NCI-H345 (cell line): ENCODE measurements at regions not wholly inside any gene's neighbourhood (a gene's known extent, or its start where the extent isn't known, plus 50 kb on each side); places are given as distances from the start of the nearest gene placed in this dataset.

Experiments
- DNase-seq: peaks from one replicate; lab custom pipeline; 2025; lab: John Stamatoyannopoulos, UW

DNA sequence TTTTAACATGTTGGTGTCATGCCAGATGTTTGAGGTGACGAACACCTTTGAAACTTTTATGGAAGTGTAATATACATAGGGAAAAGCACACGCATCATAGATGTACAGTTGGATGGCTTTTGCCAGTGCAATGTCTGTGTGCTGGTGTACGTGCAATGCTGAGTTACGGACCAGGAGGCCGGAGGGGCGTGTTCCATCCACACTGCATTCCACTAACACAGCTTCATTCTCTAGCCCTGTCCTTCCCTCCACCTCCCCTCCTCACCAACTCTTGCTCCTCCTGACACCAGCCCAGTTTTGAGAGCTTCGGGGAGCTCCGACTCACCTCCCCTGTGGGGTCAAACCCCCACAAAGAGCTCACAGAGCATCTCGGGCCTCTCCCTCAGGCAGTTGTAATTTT is 358.8 kb downstream of the C16orf95 start:
- no peak for DNase-seq

- no peak for DNase-seq
Observed at GRCh38 chr16:86959091-86959651, 358.0 kb downstream of the C16orf95 start.

- no peak for DNase-seq
Observed at GRCh38 chr16:86959729-86960128, 357.5 kb downstream of the C16orf95 start.

DNA sequence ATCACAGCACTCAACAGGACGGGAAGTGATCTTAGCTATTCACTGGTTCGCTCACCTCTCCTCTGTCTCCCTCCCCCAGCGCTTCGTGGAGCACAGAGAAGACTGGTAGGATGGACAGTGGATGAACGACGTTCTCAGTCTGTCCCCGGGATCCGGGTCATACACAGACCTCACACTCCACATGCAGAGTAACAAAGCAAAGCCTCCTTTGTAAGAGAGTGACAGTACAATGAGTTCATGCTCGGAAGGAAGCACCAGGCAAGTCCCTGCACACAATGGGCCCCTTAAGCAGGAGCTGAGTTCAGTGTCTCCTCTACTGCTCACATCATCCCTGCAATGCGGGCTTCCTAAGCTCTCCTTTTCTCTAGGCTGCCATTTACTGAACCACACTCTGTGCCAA is 356.9 kb downstream of the C16orf95 start:
- no peak for DNase-seq

GRCh38 chr16:86961171-86961601 is 356.0 kb downstream of the C16orf95 start:
- no peak for DNase-seq

GRCh38 chr16:86962259-86962658 is 354.9 kb downstream of the C16orf95 start:
- DNase-seq: no peak

DNA sequence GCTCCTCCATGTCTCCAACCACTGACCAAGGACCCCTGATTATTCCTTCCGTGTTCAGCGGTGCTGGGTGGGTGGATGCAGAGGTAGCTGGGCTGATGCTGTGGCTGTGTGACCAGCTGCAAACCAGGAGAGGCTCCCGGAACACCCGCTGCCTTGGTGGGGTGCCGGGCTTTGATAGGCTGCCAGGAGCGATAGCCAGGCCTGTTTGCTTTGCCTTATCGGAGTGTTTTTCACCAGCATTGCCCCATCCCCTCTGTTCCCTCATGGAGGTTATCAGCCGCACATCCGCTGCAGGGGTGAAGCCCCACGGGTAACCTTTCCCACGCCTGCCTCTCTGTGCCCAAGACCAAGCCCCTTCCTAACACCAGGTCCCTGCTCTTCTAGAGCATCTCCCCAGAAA is 354.3 kb downstream of the C16orf95 start:
- no peak for DNase-seq

GRCh38 chr16:86963600-86964575 is 353.3 kb downstream of the C16orf95 start:
- DNase-seq: no peak

- DNase-seq: no peak
Observed at GRCh38 chr16:86964796-86965241, 352.4 kb downstream of the C16orf95 start.

GRCh38 chr16:86965331-86965730 is 351.9 kb downstream of the C16orf95 start:
- DNase-seq: no peak

GRCh38 chr16:86965840-86966550 is 351.2 kb downstream of the C16orf95 start:
- no peak for DNase-seq

GRCh38 chr16:86966777-86967176 is 350.4 kb downstream of the C16orf95 start:
- no peak for DNase-seq

DNA sequence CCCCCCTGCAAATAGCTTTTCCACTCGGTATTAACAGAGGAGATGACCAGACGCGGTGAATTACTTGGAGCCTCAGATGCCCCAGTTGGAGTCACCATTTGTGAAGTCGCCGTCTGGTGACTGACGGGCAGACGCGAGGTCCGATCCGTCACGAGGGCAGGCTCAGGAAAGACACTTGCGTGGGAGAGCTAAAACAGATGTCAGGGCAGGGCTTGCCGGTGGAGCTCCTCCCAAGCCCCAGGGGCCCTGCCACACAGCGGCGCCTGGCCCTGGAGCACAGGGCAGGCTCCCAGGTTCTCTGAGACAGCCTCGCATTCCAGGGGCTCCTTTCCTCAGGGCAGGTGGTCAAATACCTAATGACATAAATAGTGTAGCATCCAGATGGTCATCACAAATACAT is 348.3 kb downstream of the C16orf95 start:
- no peak for DNase-seq

- DNase-seq: no peak
Observed at GRCh38 chr16:86969716-86970115, 347.5 kb downstream of the C16orf95 start.

GRCh38 chr16:86970279-86970678 is 346.9 kb downstream of the C16orf95 start:
- no peak for DNase-seq

DNA sequence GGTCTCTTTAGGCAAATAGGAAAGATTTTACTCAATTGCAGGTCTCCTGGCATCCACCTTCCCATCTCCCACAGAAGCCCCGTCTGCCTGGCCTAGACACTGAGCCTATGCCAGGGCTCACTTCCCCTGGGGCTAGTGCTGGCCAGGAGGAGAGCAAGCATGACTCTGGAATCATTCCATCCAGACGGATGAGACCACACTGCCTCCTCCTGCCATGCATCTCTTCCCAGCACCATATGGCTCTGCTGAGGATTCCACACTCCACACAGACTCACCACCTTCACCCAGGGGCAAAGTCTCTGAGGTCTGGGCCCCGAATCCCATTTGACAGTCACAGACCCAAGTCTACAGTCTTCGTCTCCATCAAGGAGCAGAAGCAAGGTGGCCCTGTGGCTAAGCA is 346.5 kb downstream of the C16orf95 start:
- DNase-seq: no peak

DNA sequence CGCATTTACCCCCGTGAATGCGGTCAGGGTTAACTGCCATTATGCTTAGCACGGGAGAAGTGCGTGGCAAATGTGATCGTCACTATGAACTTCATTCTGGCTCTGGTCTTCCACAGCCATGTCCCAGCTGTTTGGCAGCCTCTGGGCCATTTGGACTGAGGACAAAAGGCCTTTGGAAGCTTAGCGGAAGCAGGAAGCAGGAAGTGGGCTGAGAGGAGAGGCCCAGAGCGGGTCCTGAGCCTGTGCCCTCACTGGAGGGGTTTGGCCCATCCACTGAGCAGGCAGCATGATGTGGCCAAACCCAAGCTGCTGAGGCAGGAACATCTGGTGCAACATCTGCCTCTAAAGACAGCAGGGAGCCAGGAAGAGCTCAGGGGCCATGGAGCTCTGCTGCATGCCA is 345.9 kb downstream of the C16orf95 start:
- no peak for DNase-seq

- DNase-seq: no peak
Observed at GRCh38 chr16:86974120-86974519, 343.1 kb downstream of the C16orf95 start.

GRCh38 chr16:86975445-86975844 is 341.7 kb downstream of the C16orf95 start:
- no peak for DNase-seq

GRCh38 chr16:86977076-86977676 is 340.0 kb downstream of the C16orf95 start:
- DNase-seq: no peak

- DNase-seq: no peak
Observed at GRCh38 chr16:86978445-86979030, 338.7 kb downstream of the C16orf95 start.

GRCh38 chr16:86979061-86979460 is 338.1 kb downstream of the C16orf95 start:
- DNase-seq: no peak
